HepG2 (cell line): ENCODE measurements at regions not wholly inside any gene's neighbourhood (a gene's known extent, or its start where the extent isn't known, plus 50 kb on each side); places are given as distances from the start of the nearest gene placed in this dataset.

Experiments used
- MEIS2 ChIP-seq: sonication (generic); formaldehyde crosslinking; IDR thresholded peaks from 2 replicates; pipeline ENCODE4 v1.9.0; 2021; ENCODE audit warnings: mild to moderate bottlenecking, missing genetic modification reagents
- ZMYM3 ChIP-seq: sonication (generic); formaldehyde crosslinking; IDR thresholded peaks from 2 replicates; pipeline ENCODE4 v1.5.1; 2020; ENCODE audit warnings: mild to moderate bottlenecking, missing genetic modification reagents
- ZNF232 ChIP-seq: sonication (generic); formaldehyde crosslinking; IDR thresholded peaks from 2 replicates; pipeline ENCODE4 v1.4.0; 2020; ENCODE audit warnings: missing genetic modification reagents, borderline replicate concordance
- TF ChIP-seq, protein P1 (sequence below): sonication (generic); formaldehyde crosslinking; IDR thresholded peaks from 2 replicates; pipeline ENCODE4 v1.8.1; 2022; ENCODE audit warnings: mild to moderate bottlenecking, missing genetic modification reagents
- TF ChIP-seq, protein P2 (sequence below): sonication (generic); formaldehyde crosslinking; IDR thresholded peaks from 2 replicates; pipeline ENCODE4 v1.4.0; 2020; ENCODE audit warnings: missing genetic modification reagents

- TF ChIP-seq, protein P1, sequence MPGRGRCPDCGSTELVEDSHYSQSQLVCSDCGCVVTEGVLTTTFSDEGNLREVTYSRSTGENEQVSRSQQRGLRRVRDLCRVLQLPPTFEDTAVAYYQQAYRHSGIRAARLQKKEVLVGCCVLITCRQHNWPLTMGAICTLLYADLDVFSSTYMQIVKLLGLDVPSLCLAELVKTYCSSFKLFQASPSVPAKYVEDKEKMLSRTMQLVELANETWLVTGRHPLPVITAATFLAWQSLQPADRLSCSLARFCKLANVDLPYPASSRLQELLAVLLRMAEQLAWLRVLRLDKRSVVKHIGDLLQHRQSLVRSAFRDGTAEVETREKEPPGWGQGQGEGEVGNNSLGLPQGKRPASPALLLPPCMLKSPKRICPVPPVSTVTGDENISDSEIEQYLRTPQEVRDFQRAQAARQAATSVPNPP (CRISPR knock-in tag): no peak
- TF ChIP-seq, protein P2, sequence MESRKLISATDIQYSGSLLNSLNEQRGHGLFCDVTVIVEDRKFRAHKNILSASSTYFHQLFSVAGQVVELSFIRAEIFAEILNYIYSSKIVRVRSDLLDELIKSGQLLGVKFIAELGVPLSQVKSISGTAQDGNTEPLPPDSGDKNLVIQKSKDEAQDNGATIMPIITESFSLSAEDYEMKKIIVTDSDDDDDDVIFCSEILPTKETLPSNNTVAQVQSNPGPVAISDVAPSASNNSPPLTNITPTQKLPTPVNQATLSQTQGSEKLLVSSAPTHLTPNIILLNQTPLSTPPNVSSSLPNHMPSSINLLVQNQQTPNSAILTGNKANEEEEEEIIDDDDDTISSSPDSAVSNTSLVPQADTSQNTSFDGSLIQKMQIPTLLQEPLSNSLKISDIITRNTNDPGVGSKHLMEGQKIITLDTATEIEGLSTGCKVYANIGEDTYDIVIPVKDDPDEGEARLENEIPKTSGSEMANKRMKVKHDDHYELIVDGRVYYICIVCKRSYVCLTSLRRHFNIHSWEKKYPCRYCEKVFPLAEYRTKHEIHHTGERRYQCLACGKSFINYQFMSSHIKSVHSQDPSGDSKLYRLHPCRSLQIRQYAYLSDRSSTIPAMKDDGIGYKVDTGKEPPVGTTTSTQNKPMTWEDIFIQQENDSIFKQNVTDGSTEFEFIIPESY: no peak
- TF ChIP-seq MEIS2 (CRISPR knock-in tag) (no peak), ZMYM3 (CRISPR knock-in tag) (no peak), ZNF232 (CRISPR knock-in tag) (no peak)
Measured at GRCh38 chr11:91755526-91755925, 469.1 kb upstream of the FAT3 start.
